HG03565 (cell line): ENCODE measurements at regions not wholly inside any gene's neighbourhood (a gene's known extent, or its start where the extent isn't known, plus 50 kb on each side); places are given as distances from the start of the nearest gene placed in this dataset.

Experiments used
- ATAC-seq: cut with Tn5 transposase; IDR thresholded peaks from one replicate; pipeline ENCODE4 v1.9.1; 2021; ENCODE audit warnings: mild to moderate bottlenecking, moderate library complexity; ENCODE audit not compliant: unreplicated experiment

DNA sequence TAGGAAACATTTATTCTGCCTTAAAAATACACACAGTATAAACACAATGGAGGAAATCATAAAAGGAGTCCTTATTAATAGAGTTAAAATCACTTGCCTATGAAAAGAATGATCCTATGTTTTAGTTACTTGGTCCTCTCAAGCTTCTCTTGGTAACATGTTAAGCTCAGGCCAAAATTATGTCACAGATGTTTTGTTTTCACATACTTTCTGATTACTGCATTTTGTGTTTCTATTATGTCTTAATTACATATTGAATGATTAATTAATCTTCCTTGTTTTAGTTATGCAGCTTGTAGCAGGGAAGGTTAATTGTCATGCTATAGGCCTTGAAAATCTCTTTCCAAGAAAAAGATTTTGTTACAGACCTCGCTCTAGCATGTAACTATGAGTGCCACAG lies 406.0 kb downstream of the PLA2G4A start:
- ATAC-seq = no peak

DNA sequence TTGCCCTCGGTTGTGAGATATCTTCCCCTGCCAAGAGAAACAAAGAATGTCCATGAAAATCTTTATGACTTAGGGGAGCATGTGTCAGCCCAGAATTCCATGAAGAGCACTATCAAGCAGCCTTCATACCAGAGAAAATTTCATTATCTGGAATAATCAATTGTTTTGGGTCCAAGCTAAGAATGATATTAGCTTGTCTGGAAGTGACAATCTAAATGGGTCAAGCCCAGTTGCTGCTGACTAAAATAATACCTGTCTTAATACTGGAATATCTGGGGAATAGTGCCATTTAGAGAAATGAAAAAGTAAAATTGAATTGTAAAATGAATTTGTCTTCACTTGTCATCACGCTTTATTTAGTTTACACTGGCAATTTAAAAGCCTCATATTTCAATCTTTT lies 407.4 kb downstream of the PLA2G4A start:
- ATAC-seq = no peak

DNA sequence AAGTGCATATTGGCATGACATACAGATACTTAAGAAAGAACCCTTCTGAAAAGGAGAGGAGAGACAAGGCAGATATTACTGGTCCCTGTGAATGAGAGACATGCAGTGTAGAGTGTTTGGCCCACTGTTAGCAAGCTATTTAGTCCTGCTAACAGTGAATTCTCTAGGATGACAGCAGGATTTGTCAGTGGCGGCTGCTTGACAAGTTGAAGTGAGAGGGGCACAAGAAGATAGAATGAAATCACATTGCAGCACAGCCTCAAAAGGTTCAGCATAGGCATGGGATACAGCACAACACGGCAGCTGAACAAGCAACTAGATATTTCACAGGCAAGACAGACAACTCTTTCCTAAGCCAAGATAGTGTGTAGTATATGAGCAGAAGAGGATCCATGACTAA lies 407.9 kb downstream of the PLA2G4A start:
- ATAC-seq = no peak

DNA sequence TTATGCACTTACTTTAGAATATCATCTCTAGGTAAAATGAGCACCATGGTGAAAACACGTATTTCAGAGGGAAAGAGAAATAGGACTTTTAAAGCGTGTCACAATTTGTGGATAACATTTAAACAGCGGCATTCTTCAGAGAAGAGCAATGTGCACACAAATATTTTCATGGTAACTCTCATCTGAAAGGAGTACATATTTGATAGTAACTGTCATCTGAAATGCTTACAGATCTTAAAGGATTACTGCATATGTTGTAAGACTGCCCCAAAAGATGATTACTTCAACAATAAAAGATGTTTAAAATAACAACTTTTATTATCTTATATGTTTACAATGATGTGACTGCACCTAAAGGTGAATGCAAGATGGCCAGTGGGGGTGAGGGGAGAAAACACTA lies 408.8 kb downstream of the PLA2G4A start:
- ATAC-seq = no peak

DNA sequence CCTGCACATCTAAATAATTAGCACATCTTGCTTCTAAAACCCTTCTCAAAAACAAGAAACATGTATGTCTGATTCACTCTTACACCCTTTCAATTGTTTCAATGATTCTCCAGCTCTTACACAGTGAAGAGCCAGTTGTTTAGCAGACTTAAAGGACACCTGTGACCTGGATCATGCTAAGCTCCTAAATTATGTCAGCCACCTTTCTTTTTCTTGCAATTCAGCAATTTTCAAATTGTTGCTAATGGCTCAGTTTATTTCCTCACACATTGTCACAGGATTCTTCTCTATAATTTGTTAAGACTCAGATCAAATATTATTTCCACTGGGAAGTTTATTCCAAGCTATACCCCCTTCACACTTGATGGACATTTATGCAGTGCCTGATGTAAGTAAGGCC lies 413.2 kb downstream of the PLA2G4A start:
- ATAC-seq = no peak

DNA sequence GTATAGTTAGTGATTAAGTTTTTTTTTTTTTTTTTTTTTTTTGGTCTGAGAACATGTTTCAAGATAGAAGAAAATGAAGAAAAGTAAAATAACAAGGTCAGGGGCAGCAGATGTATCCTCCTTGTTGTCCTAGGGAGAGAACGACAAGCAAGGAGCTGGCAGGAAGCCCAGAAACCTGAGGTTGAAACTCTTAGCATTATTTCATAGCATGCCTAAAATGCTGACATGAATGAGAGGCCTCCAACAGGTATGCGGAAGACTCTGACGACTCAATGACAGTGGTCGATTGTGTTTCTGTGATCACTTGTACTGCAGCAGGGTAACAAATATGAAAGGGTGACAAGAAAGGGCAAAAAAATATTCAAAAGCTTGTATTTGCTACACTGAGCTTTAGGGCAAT lies 415.9 kb downstream of the PLA2G4A start:
- no peak for ATAC-seq

DNA sequence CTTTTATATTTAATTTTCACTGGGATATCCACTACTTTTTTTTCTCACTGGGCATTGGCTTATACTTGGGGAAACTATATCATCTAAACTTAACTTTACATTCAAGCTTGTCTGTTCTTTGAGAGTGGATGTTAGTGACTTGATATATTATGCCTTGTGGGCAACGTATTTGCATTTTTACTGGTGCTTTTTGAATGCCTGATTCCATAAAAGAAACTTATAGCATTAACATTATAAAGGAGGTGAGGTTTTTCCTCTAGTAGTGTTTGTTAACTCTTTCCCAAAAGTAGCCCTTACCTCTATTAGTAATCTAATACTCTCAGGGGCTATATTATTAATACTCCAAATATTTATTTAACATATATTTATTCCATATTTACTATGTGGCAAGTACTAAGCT lies 416.5 kb downstream of the PLA2G4A start:
- ATAC-seq = no peak

DNA sequence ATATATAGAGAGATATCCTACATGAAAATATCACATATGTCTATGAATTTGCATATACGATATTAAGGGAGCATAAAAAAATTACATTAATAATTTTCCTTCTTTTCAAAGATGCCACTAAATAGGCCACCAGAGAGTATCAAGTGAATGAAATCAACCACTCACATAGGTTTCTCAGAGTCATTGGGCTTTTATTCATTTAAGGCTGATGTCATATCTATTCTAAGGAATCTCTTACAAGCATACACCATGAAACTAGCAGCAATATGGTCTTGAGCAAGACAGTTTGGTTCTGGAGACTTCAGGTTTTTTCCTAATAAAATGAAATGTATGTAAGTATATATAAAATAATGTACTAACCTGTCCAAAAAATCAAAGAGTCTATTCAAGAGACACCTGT lies 420.4 kb downstream of the PLA2G4A start:
- no peak for ATAC-seq

DNA sequence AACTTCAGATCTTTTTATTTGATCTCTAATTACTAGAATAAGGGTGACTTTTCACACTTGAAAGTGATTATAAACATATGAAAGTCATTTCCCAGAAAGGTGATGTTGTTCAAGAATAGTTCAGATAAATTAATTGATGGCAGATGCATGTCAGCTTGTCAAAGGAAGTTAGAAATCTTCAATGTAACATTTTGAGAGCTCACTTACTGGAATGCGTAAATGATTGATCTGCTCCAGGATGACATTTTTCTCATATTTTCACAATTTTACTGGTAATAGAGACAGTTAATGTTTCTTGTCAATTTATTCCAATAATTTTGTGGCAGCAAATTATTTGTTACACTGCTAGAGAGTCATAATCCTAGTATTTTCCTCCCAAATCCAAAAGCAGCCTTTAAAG lies 424.2 kb downstream of the PLA2G4A start:
- ATAC-seq = no peak

DNA sequence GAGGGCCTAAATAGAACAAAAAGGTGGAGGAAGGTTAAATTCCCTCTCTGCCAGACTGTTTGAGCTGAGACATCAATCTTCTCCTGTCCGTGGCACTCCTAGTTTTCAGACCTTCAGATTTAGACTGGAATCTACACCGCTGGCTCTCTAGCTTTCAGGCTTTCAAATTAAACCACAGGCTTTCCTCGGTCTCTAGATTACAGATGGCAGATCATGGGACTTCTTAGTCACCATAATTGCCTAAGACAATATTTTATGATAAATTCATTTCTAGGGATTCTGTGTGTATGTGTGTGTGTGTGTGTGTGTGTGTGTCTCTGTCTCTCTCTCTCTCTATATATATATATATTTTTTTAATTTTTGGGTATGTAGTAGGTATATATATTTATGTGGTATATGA lies 428.7 kb downstream of the PLA2G4A start:
- no peak for ATAC-seq

DNA sequence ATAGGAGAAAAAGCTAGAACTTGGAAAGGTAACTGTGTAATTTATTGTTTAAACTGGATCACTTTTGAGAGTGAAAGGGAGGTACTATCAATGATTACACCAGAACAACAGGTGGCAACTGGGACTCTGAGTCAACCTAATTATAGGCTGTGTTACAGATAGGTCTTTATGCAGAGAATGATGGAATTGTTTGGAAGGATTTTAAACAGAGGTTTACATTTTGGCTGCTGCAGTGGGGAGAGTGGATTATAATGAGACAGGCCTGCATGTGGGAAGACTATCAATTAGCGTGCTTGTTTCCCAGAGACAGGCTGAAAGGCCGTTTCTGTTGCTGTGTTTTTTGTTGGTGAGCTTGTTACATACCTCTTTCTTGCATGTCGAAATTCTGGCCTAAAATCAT lies 432.9 kb downstream of the PLA2G4A start:
- no peak for ATAC-seq

DNA sequence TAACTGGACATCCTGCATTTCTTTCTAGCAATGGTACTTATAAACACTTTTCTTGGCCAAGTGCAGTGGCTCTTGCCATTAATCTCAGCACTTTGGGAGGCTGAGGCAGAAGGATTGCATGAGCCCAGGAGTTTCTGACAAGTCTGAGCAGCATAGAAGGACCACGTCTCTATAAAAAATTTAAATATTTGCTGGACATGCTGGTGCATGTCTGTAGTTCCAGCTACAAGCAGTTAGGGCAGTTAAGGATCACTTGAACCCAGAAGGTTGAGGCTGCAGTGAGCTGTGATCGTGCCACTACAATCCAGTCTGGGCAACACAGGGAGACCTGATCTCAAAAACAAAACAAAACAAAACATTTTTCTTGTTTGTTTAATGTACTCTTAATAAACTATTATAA lies 434.0 kb downstream of the PLA2G4A start:
- no peak for ATAC-seq

DNA sequence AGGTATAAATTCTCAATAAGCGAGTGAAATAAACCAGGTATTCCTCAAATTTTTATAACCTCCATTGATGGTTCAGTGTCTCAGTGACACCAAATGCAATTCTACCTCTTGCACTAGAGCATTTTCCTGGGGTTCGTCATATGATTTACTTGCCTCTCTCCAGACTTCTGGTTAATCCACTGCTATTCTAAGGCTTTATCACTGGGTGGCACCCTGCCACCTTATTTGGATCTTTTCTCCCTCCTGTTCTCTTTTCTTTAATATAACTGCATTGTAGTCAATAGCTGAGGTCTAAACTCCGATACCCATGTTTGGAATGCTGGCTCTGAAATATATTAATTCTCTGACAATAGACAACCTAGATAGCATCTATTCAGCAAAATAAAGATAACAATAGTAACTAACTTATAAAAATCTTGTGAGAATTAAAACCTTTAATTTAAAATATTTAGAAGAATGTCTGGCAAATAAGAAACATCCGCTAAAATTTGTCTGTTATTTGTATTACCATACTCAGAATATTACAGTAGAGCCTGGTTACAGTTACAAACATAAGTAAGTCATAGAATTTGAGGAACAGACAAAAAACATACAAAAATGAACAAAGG lies 436.4 kb downstream of the PLA2G4A start:
- ATAC-seq = no peak

DNA sequence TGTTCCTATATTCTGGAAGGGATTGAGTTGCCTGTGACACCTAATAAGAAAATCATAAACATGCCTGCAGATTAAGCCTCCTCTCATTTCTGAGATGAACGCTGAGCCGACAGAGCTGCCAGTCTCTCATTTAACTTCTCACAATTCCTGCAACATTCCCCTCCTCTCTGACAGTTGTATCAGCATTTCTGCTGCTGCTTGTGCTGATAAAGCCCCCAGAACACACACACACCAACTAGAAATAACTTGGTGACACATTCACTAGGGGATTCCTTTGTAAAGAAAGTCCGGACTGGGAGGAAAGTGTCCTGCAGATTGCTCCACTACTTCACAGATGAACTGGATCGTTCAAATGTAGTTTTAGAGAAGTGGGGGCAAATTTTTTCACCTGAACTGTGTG lies 437.3 kb downstream of the PLA2G4A start:
- ATAC-seq = no peak

DNA sequence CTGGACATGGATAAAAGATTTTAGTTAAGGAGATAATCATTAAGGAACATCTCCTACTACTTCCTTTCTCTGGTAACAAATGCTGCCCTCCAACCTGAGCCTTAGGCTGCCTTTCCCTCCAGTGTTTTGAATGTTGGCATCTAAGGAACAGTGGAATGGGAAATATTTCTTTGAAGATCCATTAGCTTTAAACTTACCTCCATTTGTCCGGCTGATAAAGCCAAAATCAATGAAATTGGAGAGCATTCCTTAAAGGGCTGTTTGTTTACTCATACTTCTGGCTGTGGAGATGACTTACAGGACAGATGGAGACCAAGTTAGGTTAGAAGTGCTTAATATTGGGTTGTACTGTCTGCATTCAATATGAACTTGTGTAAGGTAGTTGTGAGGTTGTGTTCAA lies 439.1 kb downstream of the PLA2G4A start:
- ATAC-seq = no peak

DNA sequence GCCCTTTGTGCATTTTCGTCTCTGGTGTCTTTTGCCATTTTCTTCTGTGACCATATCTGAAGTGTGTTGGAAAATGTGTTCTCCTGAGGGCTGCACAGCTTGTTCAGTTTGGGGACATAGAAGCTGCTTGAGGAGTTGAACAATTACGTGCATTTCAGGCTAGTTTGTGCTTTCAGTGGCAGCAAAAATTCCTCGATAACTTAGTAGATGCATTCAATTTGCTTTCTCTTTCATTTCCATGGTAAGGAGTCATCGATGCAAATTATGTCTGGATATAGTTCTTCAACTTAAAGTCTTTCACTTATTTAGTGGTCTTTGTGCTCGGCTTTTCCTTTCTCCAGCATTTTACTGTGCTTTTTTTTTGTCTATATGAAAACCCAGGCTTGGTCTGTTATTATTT lies 441.5 kb downstream of the PLA2G4A start:
- ATAC-seq = no peak

DNA sequence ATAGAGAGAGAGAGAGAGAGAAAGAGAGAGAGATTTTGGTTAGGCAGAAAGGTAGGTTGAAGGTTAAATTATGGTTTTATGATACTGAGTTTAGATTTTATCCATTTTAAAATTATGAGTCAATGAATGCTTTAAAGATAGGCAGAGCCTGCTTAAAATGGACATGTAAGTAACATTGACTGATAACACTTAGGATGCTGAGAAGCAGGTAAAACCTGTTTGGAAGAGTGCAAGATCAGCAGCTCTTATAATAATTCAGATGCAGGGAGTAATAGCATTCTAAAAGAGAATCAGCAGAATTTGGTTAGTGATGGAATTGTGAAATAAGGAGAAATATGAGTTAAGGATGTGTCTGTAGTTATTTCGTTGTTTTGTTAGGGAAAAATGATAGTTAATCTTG lies 446.6 kb downstream of the PLA2G4A start:
- no peak for ATAC-seq

DNA sequence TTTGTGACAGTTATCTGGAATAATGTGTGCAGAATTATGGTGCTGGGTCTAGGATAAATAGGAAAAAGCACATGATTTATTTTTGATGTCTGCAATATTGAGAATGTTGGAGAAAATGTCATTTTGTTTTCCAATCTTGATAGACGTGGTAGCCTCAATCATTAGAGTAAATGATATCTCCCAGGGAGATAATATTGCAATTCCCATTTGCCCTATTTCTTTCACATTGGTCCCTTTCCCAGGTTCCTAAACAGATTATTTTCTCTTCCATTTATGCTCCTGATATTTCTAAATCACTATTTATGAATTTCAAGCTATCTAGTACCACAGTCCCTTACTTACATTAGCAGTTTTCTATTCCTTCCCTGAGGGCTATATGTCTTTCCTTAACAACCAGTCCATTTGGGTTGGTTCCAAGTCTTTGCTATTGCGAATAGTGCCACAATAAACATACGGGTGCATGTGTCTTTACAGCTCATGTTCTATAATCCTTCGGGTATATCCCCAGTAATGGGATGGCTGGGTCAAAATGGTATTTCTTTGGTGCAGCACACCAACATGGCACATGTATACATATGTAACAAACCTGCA lies 447.3 kb downstream of the PLA2G4A start:
- ATAC-seq = no peak

DNA sequence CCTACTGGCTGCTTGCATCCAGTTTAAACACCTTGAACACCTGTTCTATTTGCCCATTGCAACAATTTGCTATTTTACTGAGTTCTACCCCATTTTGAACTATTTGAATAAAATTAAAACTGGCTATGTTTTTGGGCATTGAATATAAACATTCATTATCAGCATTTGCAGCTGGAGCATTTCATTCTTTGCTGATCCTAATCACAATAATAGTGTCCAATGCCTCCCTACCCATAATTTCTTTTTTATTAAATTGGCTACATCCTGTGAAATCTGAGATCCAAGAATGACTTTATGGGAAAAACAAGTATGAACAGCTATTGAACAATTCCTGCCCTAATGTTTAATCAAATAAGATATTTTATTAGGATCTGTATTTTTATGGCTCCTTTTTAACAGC lies 447.9 kb downstream of the PLA2G4A start:
- ATAC-seq = no peak

DNA sequence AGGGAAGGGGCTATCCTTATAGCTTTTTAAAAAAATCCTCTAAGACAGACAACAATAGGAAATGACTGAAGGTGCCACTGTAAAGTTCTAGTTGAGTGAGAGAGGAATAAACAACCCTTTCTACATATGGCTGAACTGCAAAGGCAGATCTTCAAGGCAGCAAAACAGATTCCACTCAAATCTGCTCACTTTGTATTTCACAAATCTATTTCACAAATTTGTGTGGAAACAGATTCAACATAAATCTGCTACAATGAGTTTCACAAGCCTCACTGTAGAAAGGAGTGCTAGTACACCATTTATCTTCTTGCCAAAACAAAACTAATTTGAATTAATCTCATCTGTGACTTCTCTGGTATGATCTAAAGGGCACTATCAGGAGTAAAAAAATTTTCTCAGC lies 451.3 kb downstream of the PLA2G4A start:
- ATAC-seq = no peak

DNA sequence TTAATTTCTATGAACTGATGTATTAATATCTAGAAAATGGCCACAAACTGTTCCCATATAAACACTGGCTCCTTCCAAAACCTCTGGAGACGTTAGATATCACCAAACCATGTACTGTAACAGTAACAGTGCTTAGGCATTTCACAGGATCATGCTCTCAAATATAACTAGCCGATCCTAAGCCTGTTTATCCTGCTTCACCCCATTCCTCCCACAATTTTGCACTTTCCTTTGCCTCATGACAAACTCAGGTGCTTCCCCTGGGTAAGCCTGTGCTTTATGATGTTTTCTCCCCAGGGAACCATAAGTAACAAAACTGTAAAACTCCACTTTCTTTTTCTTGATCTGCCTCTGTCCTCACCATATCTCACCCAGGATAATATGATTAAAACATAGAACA lies 452.3 kb downstream of the PLA2G4A start:
- ATAC-seq = no peak

DNA sequence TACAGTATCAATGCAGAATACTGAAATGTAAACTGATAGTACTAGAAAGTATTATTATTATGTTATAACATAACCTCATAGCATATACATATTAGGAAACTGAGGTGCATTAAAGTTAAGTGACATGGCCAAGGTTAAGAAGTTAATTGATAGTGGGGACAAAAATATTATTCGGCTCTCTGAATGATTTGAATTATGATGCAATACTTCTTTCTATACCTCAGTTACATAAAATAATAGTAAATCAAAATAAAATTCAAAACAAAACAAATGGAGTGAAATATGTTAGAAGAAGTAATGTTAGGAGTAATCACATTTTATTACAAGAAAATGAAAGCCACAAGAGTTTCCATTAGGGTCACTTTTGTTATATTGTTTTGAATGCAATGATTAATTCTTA lies 455.2 kb downstream of the PLA2G4A start:
- no peak for ATAC-seq
